BE2C (cell line): ENCODE measurements at regions not wholly inside any gene's neighbourhood (a gene's known extent, or its start where the extent isn't known, plus 50 kb on each side); places are given as distances from the start of the nearest gene placed in this dataset.

ENCODE experiments used
- DNase-seq: peaks from one replicate; pipeline ENCODE4 v3.0.0-alpha.2; 2020
- H3K27me3 ChIP-seq: fragments of 250-450 bp; sonication (Bioruptor Pico); 2 replicates; pipeline ENCODE4 v1.5.1; 2020; ENCODE audit warnings: mild to moderate bottlenecking
- H3K36me3 ChIP-seq: fragments of 250-450 bp; sonication (Bioruptor Pico); 2 replicates; pipeline ENCODE4 v1.5.1; 2020; ENCODE audit warnings: mild to moderate bottlenecking
- H3K4me1 ChIP-seq: fragments of 250-450 bp; sonication (Bioruptor Pico); 2 replicates; pipeline ENCODE4 v1.5.1; 2020
- H3K4me3 ChIP-seq: 2 replicates; pipeline ENCODE4 v1.5.1; 2011; ENCODE audit warnings: low read depth, low read length
- H3K9me3 ChIP-seq: fragments of 250-450 bp; sonication (Bioruptor Pico); 2 replicates; pipeline ENCODE4 v1.5.1; 2020
- TF ChIP-seq, protein P1 (sequence below): IDR thresholded peaks from 2 replicates; pipeline ENCODE4 v1.5.1; 2012; ENCODE audit warnings: mild to moderate bottlenecking, low read depth, low read length

DNA sequence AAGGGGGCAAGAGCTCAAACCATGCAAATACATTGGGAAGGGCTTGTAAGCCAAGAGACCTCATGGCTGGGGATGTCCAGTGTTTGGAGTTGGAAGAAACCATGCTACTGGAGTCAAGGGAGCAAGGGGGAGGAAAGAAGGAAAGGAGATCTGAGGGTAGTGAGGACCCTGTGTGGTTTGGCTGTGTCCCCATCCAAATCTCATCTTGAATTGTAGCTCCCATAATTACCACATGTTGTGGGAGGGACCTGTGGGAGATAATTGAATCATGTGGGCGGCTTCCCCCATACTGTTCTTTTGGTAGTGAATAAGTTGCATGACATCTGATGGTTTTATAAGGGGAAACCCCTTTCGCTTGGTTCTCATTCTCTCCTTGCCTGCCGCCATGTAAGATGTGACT is 56.5 kb upstream of the ADRB1 start:
- no peaks in the 10 kb centered on the region for H3K4me1 ChIP-seq
- no peaks in the 10 kb centered on the region for H3K27me3 ChIP-seq
- DNase-seq, result no peak
- no peaks in the 10 kb centered on the region for H3K9me3 ChIP-seq
- TF ChIP-seq, protein P1, sequence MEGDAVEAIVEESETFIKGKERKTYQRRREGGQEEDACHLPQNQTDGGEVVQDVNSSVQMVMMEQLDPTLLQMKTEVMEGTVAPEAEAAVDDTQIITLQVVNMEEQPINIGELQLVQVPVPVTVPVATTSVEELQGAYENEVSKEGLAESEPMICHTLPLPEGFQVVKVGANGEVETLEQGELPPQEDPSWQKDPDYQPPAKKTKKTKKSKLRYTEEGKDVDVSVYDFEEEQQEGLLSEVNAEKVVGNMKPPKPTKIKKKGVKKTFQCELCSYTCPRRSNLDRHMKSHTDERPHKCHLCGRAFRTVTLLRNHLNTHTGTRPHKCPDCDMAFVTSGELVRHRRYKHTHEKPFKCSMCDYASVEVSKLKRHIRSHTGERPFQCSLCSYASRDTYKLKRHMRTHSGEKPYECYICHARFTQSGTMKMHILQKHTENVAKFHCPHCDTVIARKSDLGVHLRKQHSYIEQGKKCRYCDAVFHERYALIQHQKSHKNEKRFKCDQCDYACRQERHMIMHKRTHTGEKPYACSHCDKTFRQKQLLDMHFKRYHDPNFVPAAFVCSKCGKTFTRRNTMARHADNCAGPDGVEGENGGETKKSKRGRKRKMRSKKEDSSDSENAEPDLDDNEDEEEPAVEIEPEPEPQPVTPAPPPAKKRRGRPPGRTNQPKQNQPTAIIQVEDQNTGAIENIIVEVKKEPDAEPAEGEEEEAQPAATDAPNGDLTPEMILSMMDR, result no peak
- no peak overlapping the region for H3K4me3 ChIP-seq
- H3K36me3 ChIP-seq, result no peaks in the 10 kb centered on the region

DNA sequence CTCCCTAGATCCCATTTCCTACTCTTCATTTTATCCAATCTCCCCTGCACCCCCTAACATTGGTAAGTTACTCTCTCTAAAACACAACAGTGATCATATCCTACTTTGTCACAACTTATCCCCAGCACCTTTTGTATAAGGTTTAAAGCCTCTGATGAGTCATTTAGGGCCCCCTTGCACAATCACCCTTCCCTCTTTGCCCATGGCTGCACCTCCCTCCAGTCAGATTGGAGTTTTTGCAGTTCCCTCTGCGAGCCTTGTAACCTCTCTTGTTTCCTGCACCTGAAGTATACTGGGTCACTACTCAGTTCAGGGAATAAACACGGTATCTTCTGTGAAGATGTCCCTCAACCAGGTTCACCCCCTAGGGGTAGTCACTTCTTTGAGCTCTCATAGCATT is 55.9 kb upstream of the ADRB1 start:
- Histone ChIP-seq H3K27me3 (no peaks in the 10 kb centered on the region), H3K4me3 (no peak overlapping the region), H3K36me3 (no peaks in the 10 kb centered on the region), H3K4me1 (no peaks in the 10 kb centered on the region), H3K9me3 (no peaks in the 10 kb centered on the region)
- TF ChIP-seq, protein P1, result no peak
- no peak for DNase-seq

DNA sequence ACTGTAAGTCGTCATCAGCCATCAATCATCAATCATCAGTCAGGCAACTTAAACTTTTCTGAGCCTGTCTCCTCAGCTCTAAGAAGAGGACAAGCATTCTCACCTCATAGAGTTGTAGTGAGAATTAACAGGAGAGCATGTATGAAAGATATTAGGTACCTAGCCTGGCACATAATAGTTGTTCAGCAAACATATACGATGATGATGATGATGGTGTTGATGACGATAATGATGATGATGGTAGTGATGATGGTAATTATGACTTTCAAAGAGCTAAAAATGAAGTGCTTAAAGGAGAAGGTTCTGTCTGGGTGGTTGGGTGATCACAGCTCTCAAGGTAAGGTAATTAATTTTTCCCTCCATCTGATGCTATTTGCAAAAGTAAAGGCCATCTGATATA is 55.1 kb upstream of the ADRB1 start:
- Histone ChIP-seq H3K36me3 (no peaks in the 10 kb centered on the region), H3K4me1 (no peaks in the 10 kb centered on the region), H3K4me3 (no peak overlapping the region), H3K27me3 (no peaks in the 10 kb centered on the region), H3K9me3 (no peaks in the 10 kb centered on the region)
- TF ChIP-seq, protein P1, result no peak
- DNase-seq, result no peak

DNA sequence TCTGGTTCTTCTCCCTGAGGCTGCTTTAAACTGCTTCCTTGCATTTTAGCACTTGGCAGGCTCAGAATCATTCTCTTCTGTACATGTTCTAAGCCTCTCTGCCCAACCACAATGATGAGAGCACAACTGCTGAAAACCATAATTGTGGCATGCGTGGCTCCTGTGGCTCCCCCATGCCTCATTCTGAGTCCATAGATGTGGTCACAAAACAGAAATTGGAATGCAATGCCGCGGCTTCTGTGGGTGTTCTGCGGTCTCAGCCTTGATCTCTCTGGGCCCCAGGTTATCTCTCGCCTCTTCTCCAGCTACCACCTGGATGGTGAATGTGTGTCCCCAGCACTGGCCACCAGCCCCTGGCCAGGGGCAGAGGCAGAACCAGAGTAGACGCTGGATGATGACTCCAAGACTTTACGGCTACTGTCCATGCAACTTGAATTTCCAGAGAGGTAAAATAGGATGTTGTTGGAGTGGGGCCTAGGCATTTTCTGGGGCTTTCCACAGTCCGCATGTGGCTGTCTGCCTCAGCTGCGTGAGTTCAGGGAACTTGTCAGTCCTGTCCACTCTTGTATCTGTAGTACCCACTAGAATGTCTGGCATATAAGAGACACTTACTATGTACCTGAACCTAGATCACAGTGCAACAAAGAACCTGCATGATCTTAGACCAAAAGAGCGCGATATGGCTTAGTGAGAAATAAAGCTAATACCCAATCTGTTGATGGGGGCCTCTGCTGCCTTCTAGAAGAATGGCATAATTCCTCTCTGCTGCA is 52.4 kb upstream of the ADRB1 start:
- Histone ChIP-seq H3K4me1 (no peaks in the 10 kb centered on the region), H3K36me3 (no peaks in the 10 kb centered on the region)

DNA sequence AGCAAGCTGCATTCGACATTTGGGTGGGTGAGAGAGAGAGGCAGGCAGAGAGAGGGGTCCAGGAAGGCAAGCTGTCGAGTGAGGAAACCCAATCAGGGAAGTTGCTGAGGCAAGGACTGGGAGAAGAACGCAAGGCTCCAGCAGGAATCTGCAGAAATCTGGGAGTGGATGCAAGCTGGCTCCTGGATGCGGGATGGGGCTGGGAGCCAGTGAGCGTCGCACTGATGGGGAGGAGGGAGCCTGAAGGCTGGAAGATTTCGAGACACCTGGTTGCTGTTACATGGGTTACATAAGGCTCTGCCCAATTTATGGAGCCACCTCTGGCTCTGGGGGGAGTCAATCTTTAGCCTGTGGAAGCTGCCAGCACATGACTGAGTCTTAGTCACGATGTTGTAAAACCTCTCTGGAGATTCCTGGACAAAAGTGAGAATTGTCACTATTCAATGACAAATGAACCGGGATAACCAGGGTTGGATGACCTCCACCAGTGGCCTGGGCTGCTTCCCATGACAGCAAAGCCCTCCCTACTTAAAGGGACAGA is 51.1 kb upstream of the ADRB1 start:
- H3K36me3 ChIP-seq, result no peaks in the 10 kb centered on the region
- no peak for DNase-seq
- no peaks in the 10 kb centered on the region for H3K4me1 ChIP-seq
- no peaks in the 10 kb centered on the region for H3K27me3 ChIP-seq
- TF ChIP-seq, protein P1, result no peak
- no peaks in the 10 kb centered on the region for H3K9me3 ChIP-seq
- H3K4me3 ChIP-seq, result no peak overlapping the region

More for the DNA sequence above, 52.4 kb upstream of the ADRB1 start:
- no peaks in the 10 kb centered on the region for H3K9me3 ChIP-seq
- DNase-seq, result no peak
- H3K4me3 ChIP-seq, result no peak overlapping the region
- TF ChIP-seq, protein P1, result no peak
- no peaks in the 10 kb centered on the region for H3K27me3 ChIP-seq

DNA sequence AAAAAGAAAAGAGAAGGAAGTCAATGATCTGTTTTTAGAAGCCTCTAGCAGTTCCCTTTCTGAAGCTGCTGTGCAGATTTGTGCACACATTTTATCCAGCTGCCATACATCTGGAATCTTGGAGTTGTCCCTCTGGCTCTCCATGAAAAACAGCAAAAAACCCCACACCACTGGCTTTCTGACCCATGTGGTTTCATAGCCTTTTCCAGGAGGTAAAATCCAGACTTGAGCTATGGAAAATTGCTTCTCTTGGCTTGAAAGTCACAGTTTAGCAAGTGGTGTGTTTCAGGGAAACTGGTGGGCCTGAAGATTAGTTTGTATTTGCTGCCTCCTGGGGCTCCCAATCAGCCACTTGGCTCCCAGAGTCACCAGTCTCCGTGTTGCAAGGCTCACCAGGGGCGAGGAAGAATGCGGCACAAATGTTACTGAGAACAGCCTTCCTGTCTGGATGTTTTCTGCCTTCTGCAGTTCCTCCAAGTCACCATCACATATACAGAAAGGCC is 50.1 kb upstream of the ADRB1 start:
- H3K36me3 ChIP-seq, result no peaks in the 10 kb centered on the region
- H3K4me1 ChIP-seq, result no peaks in the 10 kb centered on the region
- H3K27me3 ChIP-seq, result no peaks in the 10 kb centered on the region
- H3K9me3 ChIP-seq, result no peaks in the 10 kb centered on the region
- TF ChIP-seq, protein P1, result no peak
- H3K4me3 ChIP-seq, result no peak overlapping the region
- DNase-seq, result no peak
